GM12878 (cell line): ENCODE measurements at regions not wholly inside any gene's neighbourhood (a gene's known extent, or its start where the extent isn't known, plus 50 kb on each side); places are given as distances from the start of the nearest gene placed in this dataset.

Source experiments
- ATAC-seq: fragments of 200-7000 bp; cut with Tn5 transposase; 3 replicates; pipeline ENCODE4 v1.9.1; 2020; ENCODE audit warnings: mild to moderate bottlenecking, moderate library complexity
- BruUV-seq: library from RNA; stranded (reverse); fragments of 400-500 nt; replicated peaks from 2 replicates; lab custom pipeline; 2021; lab: Mats Ljungman, UMichigan
- CTCF ChIA-PET: fragments of 300-600 bp; sonication (Branson Sonifier 250); formaldehyde crosslinking; extraction: SDS; loops from one replicate; lab custom pipeline; 2021; ENCODE audit warnings: inconsistent platforms; lab: Yijun Ruan, JAX
- POLR2A ChIA-PET: fragments of 350-600 bp; formaldehyde crosslinking; extraction: SDS; loops from one replicate; lab custom pipeline; 2021; ENCODE audit warnings: inconsistent platforms; lab: Charles Lee
- RAD21 ChIA-PET: fragments of 300-600 bp; sonication (Branson Sonifier 250); formaldehyde crosslinking; loops from one replicate; lab custom pipeline; 2023; ENCODE audit warnings: antibody characterized with exemption; ENCODE audit not compliant: unreplicated experiment; lab: Charles Lee
- SMC1A ChIA-PET: fragments of 300-600 bp; sonication (Branson Sonifier 250); formaldehyde crosslinking; loops from one replicate; lab custom pipeline; 2023; ENCODE audit not compliant: unreplicated experiment, uncharacterized antibody; lab: Charles Lee
- DNase-seq: peaks from one replicate; pipeline ENCODE4 v3.0.0-alpha.2; 2011; ENCODE audit warnings: low read depth, low spot score
- FAIRE-seq: peaks from 3 replicates; lab custom pipeline; 2011; peaks lifted over from hg19 to GRCh38; lab: Jason Lieb, UNC
- H2AFZ ChIP-seq: 2 replicates; pipeline ENCODE4 v1.6.0; 2011; ENCODE audit warnings: low read depth, low read length, control low read depth; ENCODE audit not compliant: control insufficient read depth
- H3K27ac ChIP-seq: 2 replicates; pipeline ENCODE4 v1.5.1; 2011; ENCODE audit warnings: control low read depth; ENCODE audit not compliant: control insufficient read depth, insufficient read depth
- H3K27me3 ChIP-seq, 2 experiments: replicated peaks in 1 of 2; 2 replicates each; pipeline versions ENCODE4 v1.6.0 to v1.6.1; 2011; ENCODE audit warnings: low read length in 1 of 2; ENCODE audit not compliant: control insufficient read depth in 2 of 2, insufficient read depth in 2 of 2
- H3K36me3 ChIP-seq, 2 experiments: 2 replicates each; pipeline ENCODE4 v1.5.1; 2011; ENCODE audit warnings: low read length in 1 of 2; ENCODE audit not compliant: control insufficient read depth in 2 of 2, insufficient read depth in 2 of 2
- H3K4me1 ChIP-seq: 2 replicates; pipeline ENCODE4 v1.6.1; 2011; ENCODE audit warnings: mild to moderate bottlenecking, low read length, moderate library complexity, mixed read lengths; ENCODE audit not compliant: control insufficient read depth, insufficient read depth
- H3K4me2 ChIP-seq: 2 replicates; pipeline ENCODE4 v1.6.0; 2011; ENCODE audit warnings: control low read depth; ENCODE audit not compliant: control insufficient read depth, insufficient read depth
- H3K4me3 ChIP-seq: fragments of 200-600 bp; sonication (generic); 2 replicates; pipeline ENCODE4 v1.5.1; 2016
- H3K79me2 ChIP-seq: 2 replicates; pipeline ENCODE4 v1.6.0; 2011; ENCODE audit warnings: low read length; ENCODE audit not compliant: control insufficient read depth, insufficient read depth
- H3K9ac ChIP-seq: 2 replicates; pipeline ENCODE4 v1.8.0; 2011; ENCODE audit warnings: low read length, control low read depth, mixed read lengths; ENCODE audit not compliant: control insufficient read depth, insufficient read depth
- H3K9me3 ChIP-seq: replicated peaks from 3 replicates; pipeline ENCODE4 v1.5.1; 2011; ENCODE audit warnings: mild to moderate bottlenecking, low read length; ENCODE audit not compliant: control insufficient read depth, insufficient read depth
- H4K20me1 ChIP-seq: 2 replicates; pipeline ENCODE4 v1.6.0; 2011; ENCODE audit not compliant: control insufficient read depth, insufficient read depth
- HDAC6 ChIP-seq: fragments of 200-600 bp; sonication (generic); IDR thresholded peaks from one replicate; pipeline ENCODE4 v1.8.0; 2017; ENCODE audit warnings: antibody characterized with exemption; ENCODE audit not compliant: unreplicated experiment
- KAT2A ChIP-seq: conservative IDR thresholded peaks from 2 replicates; pipeline ENCODE4 v1.6.1; 2011; ENCODE audit warnings: low read depth, low read length; ENCODE audit not compliant: control insufficient read depth
- MAX ChIP-seq: IDR thresholded peaks from 2 replicates; pipeline ENCODE4 v1.6.1; 2012; ENCODE audit warnings: low read depth, low read length, improper control_type of control experiment
- MEF2B ChIP-seq: fragments of 450-650 bp; IDR thresholded peaks from 2 replicates; pipeline ENCODE4 v1.6.1; 2018; ENCODE audit warnings: mild to moderate bottlenecking, moderate library complexity; ENCODE audit not compliant: partially characterized antibody, poor library complexity, severe bottlenecking
- POLR2A ChIP-seq: IDR thresholded peaks from 2 replicates; pipeline ENCODE4 v1.6.1; 2011; ENCODE audit warnings: low read depth, mild to moderate bottlenecking, low read length
- SMAD1 ChIP-seq: fragments of 450-650 bp; IDR thresholded peaks from 2 replicates; pipeline ENCODE4 v1.6.1; 2018; ENCODE audit warnings: mild to moderate bottlenecking, low read depth; ENCODE audit not compliant: partially characterized antibody
- SREBF1 ChIP-seq: IDR thresholded peaks from 2 replicates; pipeline ENCODE4 v1.6.1; 2012; ENCODE audit warnings: mild to moderate bottlenecking, low read length
- TBL1XR1 ChIP-seq: IDR thresholded peaks from 2 replicates; pipeline ENCODE4 v1.6.1; 2012; ENCODE audit warnings: low read depth, low read length, improper control_type of control experiment
- ZZZ3 ChIP-seq: IDR thresholded peaks from 2 replicates; pipeline ENCODE4 v1.6.1; 2011; ENCODE audit warnings: low read depth; ENCODE audit not compliant: control insufficient read depth, insufficient read length
- WGBS: methylation state at CpG from one replicate; pipeline ENCODE4 v1.1.6; 2016; ENCODE audit warnings: low lambda C conversion rate; ENCODE audit not compliant: insufficient replicate concordance, insufficient coverage; ENCODE audit errors: missing lambda C conversion rate; 5-methylcytosine and 5-hydroxymethylcytosine counted together
- in situ Hi-C: fragments of 300-500 bp; cut with MboI; formaldehyde crosslinking; loops from 9 replicates; pipeline ENCODE4 v1.14.3; 2018; ENCODE audit warnings: mixed read lengths
- intact Hi-C: fragments of 100-400 bp; cut with micrococcal nuclease; formaldehyde crosslinking; loops from one replicate; pipeline ENCODE4 v1.14.2; 2022; ENCODE audit not compliant: unreplicated experiment

GRCh38 chr13:107275945-107276614 lies 708.1 kb upstream of the ARGLU1 start:
- H3K9me3 ChIP-seq, result no peaks in the 10 kb centered on the region
- ChIA-PET SMC1A (no interaction called here), RAD21 (no interaction called here), POLR2A (no interaction called here), CTCF (no interaction called here)
- intact Hi-C loops (no loop called here), in situ Hi-C loops (no loop called here)
- DNase-seq (no peak), ATAC-seq (no peak), FAIRE-seq (no peak)
- 0% methylated on average over 6 of the region's 6 CpGs for WGBS
- no peak overlapping the region for H2AFZ ChIP-seq
- no peak overlapping the region for H3K4me2 ChIP-seq
- no peaks in the 10 kb centered on the region for H3K27me3 ChIP-seq
- no peaks in the 10 kb centered on the region for H3K36me3 ChIP-seq
- H3K79me2 ChIP-seq, result no peaks in the 10 kb centered on the region
- no TSS peak for BruUV-seq
- no peaks in the 10 kb centered on the region for H4K20me1 ChIP-seq
- H3K27ac ChIP-seq, result no peak overlapping the region
- TF ChIP-seq HDAC6 (no peak), TBL1XR1 (no peak), SMAD1 (no peak), MAX (no peak), KAT2A (no peak), SREBF1 (no peak), MEF2B (no peak), POLR2A (no peak), ZZZ3 (no peak)
- no peak overlapping the region for H3K9ac ChIP-seq
- no peak overlapping the region for H3K4me3 ChIP-seq
- H3K4me1 ChIP-seq, result no peaks in the 10 kb centered on the region
